KMS-11 (cell line): ENCODE measurements at regions not wholly inside any gene's neighbourhood (a gene's known extent, or its start where the extent isn't known, plus 50 kb on each side); places are given as distances from the start of the nearest gene placed in this dataset.

ENCODE experiments used
- H2AFZ ChIP-seq: fragments of 200-600 bp; sonication (generic); 2 replicates; pipeline ENCODE4 v1.6.1; 2016; ENCODE audit warnings: antibody characterized with exemption, mixed run types, low read depth
- H3K27ac ChIP-seq: fragments of 200-600 bp; sonication (generic); 2 replicates; pipeline ENCODE4 v1.6.1; 2016; ENCODE audit warnings: mild to moderate bottlenecking, mixed run types
- H3K27me3 ChIP-seq: fragments of 200-600 bp; sonication (generic); 2 replicates; pipeline ENCODE4 v1.6.1; 2017; ENCODE audit warnings: mild to moderate bottlenecking, low read depth, mixed run types, moderate library complexity; ENCODE audit not compliant: insufficient read depth
- H3K36me3 ChIP-seq: fragments of 200-600 bp; sonication (generic); 2 replicates; pipeline ENCODE4 v1.6.1; 2017; ENCODE audit warnings: mild to moderate bottlenecking, mixed run types; ENCODE audit not compliant: insufficient read depth
- H3K4me1 ChIP-seq: fragments of 200-600 bp; sonication (generic); 2 replicates; pipeline ENCODE4 v1.6.1; 2016; ENCODE audit warnings: mild to moderate bottlenecking, low read depth, mixed run types; ENCODE audit not compliant: poor library complexity, severe bottlenecking
- H3K4me2 ChIP-seq: fragments of 200-600 bp; sonication (generic); 2 replicates; pipeline ENCODE4 v1.7.0; 2016; ENCODE audit warnings: mild to moderate bottlenecking, mixed run types
- H3K4me3 ChIP-seq: fragments of 200-600 bp; sonication (generic); IDR thresholded peaks from 2 replicates; pipeline ENCODE4 v1.6.1; 2017; ENCODE audit warnings: low read depth, low read length, mixed read lengths; ENCODE audit not compliant: insufficient read depth
- H3K79me2 ChIP-seq: fragments of 200-600 bp; sonication (generic); 2 replicates; pipeline ENCODE4 v1.6.1; 2016; ENCODE audit warnings: low read depth, mixed run types; ENCODE audit not compliant: insufficient read depth
- H3K9ac ChIP-seq: fragments of 200-600 bp; sonication (generic); 2 replicates; pipeline ENCODE4 v1.6.1; 2016; ENCODE audit warnings: mild to moderate bottlenecking, mixed run types
- H4K20me1 ChIP-seq: fragments of 200-600 bp; sonication (generic); 2 replicates; pipeline ENCODE4 v1.6.1; 2016; ENCODE audit warnings: mild to moderate bottlenecking, mixed run types; ENCODE audit not compliant: insufficient read depth
- TF ChIP-seq, protein P1 (sequence below): fragments of 200-600 bp; sonication (generic); conservative IDR thresholded peaks from 2 replicates; pipeline ENCODE4 v1.6.1; 2017; ENCODE audit warnings: low read depth, mild to moderate bottlenecking, antibody characterized with exemption, low read length, moderate library complexity, mixed read lengths

DNA sequence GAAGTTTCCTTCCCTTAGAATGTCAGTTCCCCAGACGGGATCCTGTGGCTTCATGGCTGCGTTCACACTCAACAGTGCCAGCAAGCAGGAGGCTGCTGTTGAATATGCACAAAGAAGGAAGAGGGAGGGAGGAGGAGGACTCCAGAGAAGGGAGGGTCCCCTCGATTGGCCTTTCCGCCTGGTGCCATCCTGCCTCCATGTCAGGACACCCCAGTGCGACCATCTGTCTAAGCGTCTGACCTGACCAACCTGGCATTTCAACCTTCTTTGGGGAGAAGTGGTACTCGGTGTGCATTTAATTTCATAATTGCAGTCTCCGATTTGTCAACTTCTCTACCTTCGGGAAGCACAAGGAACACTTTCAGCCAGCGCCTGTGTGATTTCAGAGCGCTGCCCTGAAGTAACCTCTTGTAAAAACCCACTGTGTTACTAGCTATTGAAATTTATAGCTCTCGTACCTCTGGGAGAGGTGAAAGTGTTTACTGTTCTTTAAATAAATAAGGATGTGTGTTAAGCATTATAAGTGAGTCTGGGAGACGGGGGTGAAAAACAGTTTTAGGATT is 1491.9 kb downstream of the TBC1D22A start:
- TF ChIP-seq, protein P1, sequence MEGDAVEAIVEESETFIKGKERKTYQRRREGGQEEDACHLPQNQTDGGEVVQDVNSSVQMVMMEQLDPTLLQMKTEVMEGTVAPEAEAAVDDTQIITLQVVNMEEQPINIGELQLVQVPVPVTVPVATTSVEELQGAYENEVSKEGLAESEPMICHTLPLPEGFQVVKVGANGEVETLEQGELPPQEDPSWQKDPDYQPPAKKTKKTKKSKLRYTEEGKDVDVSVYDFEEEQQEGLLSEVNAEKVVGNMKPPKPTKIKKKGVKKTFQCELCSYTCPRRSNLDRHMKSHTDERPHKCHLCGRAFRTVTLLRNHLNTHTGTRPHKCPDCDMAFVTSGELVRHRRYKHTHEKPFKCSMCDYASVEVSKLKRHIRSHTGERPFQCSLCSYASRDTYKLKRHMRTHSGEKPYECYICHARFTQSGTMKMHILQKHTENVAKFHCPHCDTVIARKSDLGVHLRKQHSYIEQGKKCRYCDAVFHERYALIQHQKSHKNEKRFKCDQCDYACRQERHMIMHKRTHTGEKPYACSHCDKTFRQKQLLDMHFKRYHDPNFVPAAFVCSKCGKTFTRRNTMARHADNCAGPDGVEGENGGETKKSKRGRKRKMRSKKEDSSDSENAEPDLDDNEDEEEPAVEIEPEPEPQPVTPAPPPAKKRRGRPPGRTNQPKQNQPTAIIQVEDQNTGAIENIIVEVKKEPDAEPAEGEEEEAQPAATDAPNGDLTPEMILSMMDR, result no peak
- H3K4me1 ChIP-seq, result no peaks in the 10 kb centered on the region
- H3K4me2 ChIP-seq, result no peak overlapping the region
- no peaks in the 10 kb centered on the region for H3K79me2 ChIP-seq
- H3K27ac ChIP-seq, result no peak overlapping the region
- H3K4me3 ChIP-seq, result no peak overlapping the region
- H4K20me1 ChIP-seq, result no peaks in the 10 kb centered on the region
- H2AFZ ChIP-seq, result no peak overlapping the region
- no peaks in the 10 kb centered on the region for H3K27me3 ChIP-seq
- H3K36me3 ChIP-seq, result no peaks in the 10 kb centered on the region
- H3K9ac ChIP-seq, result no peak overlapping the region

DNA sequence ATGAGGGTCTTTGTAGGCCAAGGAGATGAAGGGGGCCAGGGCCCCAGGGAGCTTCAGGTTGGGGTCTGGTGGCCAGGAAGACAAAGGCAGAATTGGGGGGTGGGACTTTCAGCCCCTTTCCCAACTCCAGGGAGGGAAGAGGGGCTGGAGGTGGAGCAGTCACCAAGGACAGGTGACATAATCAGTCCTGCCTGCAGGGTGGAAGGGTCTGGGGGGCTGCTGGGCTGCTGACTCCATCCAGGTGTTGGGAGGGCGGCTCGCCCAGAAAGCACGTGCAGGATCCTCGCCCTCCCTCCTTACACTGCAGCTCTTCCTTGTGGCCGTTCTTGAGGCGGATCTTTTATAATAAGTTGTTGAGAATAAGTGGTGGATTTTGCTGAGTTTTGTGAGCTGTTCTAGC is 1491.1 kb downstream of the TBC1D22A start:
- no peaks in the 10 kb centered on the region for H4K20me1 ChIP-seq
- no peaks in the 10 kb centered on the region for H3K4me1 ChIP-seq
- H3K4me2 ChIP-seq, result no peak overlapping the region
- TF ChIP-seq, protein P1, result no peak
- H3K27ac ChIP-seq, result no peak overlapping the region
- H3K79me2 ChIP-seq, result no peaks in the 10 kb centered on the region
- no peak overlapping the region for H3K9ac ChIP-seq
- no peak overlapping the region for H2AFZ ChIP-seq
- no peak overlapping the region for H3K4me3 ChIP-seq
- no peaks in the 10 kb centered on the region for H3K36me3 ChIP-seq
- no peaks in the 10 kb centered on the region for H3K27me3 ChIP-seq

DNA sequence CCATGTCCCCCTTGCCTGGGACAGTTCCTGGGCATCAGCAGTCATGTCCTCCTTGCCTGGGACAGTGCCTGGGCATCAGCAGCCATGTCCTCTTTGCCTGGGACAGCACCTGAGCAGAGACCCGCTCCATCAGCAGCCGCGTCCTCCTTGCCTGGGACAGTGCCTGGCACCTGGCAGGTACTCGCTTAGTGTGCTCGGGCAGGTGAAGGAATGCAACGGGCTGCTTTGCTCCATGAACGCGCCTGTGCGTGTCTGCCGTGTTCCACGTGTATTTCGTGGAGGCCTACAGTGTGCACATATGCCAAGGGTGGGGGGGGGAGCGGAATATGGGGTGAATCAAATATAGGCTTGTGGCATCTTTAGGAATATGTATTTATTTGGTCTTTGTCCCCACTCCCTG is 1490.7 kb downstream of the TBC1D22A start:
- Histone ChIP-seq H3K27me3 (no peaks in the 10 kb centered on the region), H3K36me3 (no peaks in the 10 kb centered on the region), H3K4me3 (no peak overlapping the region), H3K79me2 (no peaks in the 10 kb centered on the region), H3K9ac (no peak overlapping the region), H3K4me2 (no peak overlapping the region), H4K20me1 (no peaks in the 10 kb centered on the region), H2AFZ (no peak overlapping the region), H3K27ac (no peak overlapping the region), H3K4me1 (no peaks in the 10 kb centered on the region)
- TF ChIP-seq, protein P1, result no peak

DNA sequence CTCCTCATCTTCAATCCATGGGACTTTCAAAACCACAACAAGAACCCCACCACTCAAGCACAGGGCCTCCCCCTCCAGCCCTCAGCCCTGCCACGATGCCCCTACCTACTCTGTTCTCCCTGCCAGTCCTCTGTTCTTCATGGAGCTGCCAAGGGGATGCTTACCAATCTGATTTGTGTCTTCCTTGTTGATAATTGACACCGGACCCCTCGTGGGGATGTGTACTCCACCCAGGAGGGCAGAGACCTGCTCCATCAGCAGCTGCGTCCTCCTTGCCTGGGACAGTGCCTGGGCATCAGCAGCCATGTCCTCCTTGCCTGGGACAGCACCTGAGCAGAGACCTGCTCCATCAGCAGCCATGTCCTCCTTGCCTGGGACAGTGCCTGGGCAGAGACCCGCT is 1489.2 kb downstream of the TBC1D22A start:
- Histone ChIP-seq H3K27ac (no peak overlapping the region), H3K4me3 (no peak overlapping the region), H3K36me3 (no peaks in the 10 kb centered on the region), H3K79me2 (no peaks in the 10 kb centered on the region), H3K4me1 (no peaks in the 10 kb centered on the region), H3K9ac (no peak overlapping the region), H4K20me1 (no peaks in the 10 kb centered on the region), H3K27me3 (no peaks in the 10 kb centered on the region), H2AFZ (no peak overlapping the region), H3K4me2 (no peak overlapping the region)
- TF ChIP-seq, protein P1, result no peak
